Right lobe of liver (tissue), 4 donors: ENCODE measurements at regions not wholly inside any gene's neighbourhood (a gene's known extent, or its start where the extent isn't known, plus 50 kb on each side); places are given as distances from the start of the nearest gene placed in this dataset.

Experiments
- POLR2A ChIP-seq: fragments of 450-650 bp; IDR thresholded peaks from one replicate; pipeline ENCODE4 v1.6.1; 2017; ENCODE audit warnings: antibody characterized with exemption, mild to moderate bottlenecking
- TF ChIP-seq, protein P1 (sequence below), 4 donors: fragments of 200-600 bp in 3 of 4; fragments of 450-650 bp in 1 of 4; IDR thresholded peaks; one replicate each; pipeline versions ENCODE4 v1.5.1 to v1.8.0; 2016 to 2022; ENCODE audit warnings: antibody characterized with exemption in 4 of 4, mild to moderate bottlenecking in 2 of 4
- donor health status: DM: no; HTN: no; CAD: no.
- donor health status: DM: no; HTN: no; CAD: no.
- donor health status: DM: no; HTN: yes; CAD: no.

DNA sequence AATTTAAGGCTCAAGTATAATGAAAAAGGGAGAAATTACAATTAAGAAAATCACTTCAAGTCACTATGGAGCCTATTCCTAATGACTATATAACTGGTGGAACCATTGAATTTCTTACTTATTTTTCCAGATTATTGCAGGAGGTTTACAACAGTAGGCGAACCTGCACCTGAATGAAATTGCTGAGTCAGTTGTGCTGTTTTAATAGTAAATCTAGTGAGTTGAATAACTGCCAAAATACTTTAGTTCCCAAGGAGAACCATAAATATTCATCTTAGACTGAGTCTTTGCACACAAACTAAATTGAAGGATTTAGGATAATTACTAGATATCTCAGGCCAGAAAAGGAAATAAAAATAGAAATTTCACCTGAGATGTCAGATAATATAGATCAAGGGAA is 1052.8 kb downstream of the NAALADL2 start:
- TF ChIP-seq POLR2A: no peak
- TF ChIP-seq, protein P1, sequence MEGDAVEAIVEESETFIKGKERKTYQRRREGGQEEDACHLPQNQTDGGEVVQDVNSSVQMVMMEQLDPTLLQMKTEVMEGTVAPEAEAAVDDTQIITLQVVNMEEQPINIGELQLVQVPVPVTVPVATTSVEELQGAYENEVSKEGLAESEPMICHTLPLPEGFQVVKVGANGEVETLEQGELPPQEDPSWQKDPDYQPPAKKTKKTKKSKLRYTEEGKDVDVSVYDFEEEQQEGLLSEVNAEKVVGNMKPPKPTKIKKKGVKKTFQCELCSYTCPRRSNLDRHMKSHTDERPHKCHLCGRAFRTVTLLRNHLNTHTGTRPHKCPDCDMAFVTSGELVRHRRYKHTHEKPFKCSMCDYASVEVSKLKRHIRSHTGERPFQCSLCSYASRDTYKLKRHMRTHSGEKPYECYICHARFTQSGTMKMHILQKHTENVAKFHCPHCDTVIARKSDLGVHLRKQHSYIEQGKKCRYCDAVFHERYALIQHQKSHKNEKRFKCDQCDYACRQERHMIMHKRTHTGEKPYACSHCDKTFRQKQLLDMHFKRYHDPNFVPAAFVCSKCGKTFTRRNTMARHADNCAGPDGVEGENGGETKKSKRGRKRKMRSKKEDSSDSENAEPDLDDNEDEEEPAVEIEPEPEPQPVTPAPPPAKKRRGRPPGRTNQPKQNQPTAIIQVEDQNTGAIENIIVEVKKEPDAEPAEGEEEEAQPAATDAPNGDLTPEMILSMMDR (IDR thresholded peaks at IDR 0.05): no peak
